HG03159 (cell line): ENCODE measurements at regions not wholly inside any gene's neighbourhood (a gene's known extent, or its start where the extent isn't known, plus 50 kb on each side); places are given as distances from the start of the nearest gene placed in this dataset.

ENCODE experiments used
- ATAC-seq: cut with Tn5 transposase; IDR thresholded peaks from one replicate; pipeline ENCODE4 v1.9.1; 2021; ENCODE audit warnings: mild to moderate bottlenecking, moderate library complexity; ENCODE audit not compliant: unreplicated experiment

GRCh38 chr5:93184041-93184440 lies 397.0 kb downstream of the NR2F1-AS1 start:
- ATAC-seq = no peak

- no peak for ATAC-seq
These were observed 401.6 kb downstream of the NR2F1-AS1 start for GRCh38 chr5:93179466-93179865.

- no peak for ATAC-seq
These were observed 406.1 kb downstream of the NR2F1-AS1 start for GRCh38 chr5:93174930-93175329.

- ATAC-seq = no peak
These were observed 415.5 kb downstream of the NR2F1-AS1 start for GRCh38 chr5:93165559-93165958.

- ATAC-seq = no peak
These were observed 416.3 kb downstream of the NR2F1-AS1 start for GRCh38 chr5:93164690-93165089.

DNA sequence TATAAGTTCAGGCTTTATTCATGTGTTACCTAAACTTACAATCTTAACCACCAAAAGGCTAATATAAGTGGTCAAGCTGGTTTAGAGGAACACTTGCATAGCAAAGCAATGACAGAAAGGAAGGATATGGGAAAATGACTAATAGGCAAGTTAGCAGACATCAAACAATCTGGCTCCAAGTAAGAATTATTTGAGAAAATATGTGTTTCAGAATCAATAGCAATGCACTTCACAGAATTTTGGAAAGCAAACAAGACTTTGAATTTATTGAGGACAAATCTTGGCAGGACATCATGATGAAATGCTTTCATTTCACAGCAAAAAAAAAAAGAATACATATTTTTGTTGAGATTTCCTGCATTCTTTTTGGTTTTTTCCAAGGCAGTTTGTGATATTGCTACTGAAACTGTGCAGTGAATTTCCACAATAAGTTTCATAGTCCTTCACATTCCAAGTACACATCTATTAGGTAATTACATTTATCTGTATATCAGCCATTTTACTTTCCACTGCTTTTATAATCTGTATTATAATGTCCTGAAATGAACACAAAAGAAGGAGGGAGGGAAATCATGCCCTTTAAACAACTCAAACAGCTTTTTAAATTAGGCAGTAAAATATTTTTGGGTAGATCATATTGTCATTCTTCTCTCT lies 417.9 kb downstream of the NR2F1-AS1 start:
- no peak for ATAC-seq

DNA sequence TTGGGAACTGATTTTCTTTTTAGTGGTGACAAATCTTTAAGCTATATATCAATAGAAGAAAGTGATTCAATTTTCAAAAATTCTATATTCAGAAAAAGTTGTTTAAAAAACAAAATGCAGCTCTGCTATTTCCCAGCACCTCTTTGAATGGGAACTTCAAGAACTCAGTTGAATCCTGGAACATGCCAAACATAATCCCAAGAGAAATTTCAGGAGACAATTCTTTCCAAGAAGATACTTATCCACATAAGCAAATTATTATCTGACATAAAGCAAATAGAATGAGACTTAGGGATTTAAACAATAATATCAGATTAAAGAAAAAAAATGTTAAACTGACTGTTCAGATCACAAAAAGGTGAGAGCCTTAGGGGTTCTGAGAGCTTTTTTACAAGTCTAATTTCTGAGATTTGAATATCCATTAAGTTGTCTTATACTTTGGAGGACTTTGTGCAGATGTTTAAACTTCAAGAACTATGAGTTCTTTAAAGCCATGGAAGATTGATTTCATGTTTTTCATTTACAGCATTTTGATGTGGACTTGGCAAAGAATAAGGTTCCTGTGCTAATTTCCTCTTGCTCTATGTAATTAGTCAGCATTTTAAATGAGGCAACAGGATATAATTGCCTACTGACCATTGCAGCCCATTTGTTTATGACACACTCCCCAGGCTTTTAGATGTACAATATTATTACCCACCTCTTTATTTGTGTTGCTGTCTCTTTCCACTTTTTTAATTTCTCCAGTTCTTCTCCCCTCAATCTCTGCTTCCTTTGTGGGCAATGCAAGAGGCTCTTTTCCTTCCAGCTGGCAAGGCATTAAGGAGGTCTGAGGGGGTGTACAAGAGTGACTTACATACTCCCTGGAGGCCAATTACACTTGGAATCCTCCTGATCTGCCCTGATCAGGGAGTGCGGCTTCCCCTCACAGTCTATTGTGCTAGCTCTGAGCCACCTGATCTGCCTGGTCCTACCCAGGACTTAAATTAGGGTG lies 419.1 kb downstream of the NR2F1-AS1 start:
- no peak for ATAC-seq

GRCh38 chr5:93158841-93159240 lies 422.2 kb downstream of the NR2F1-AS1 start:
- no peak for ATAC-seq

DNA sequence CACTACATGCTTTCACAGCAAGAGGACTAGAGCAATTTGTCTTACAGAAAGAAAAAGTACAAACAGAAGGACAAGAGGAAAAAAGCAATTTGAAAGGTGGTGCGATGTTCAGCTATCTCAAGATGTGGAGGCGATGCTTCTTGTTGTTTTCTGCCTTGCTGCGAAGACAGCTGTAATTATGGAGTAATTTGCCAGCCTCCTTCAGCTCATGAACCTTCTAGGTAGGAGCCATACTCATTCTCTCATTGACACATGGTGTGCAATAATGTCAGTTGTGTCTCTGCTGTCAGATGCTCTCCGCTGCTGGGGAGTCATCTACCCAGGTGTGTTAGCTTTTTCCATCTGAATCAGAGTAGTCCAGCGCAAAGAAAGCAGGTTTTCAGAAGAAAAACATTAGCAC lies 424.5 kb downstream of the NR2F1-AS1 start:
- no peak for ATAC-seq

GRCh38 chr5:93154535-93154934 lies 426.5 kb downstream of the NR2F1-AS1 start:
- ATAC-seq = no peak

DNA sequence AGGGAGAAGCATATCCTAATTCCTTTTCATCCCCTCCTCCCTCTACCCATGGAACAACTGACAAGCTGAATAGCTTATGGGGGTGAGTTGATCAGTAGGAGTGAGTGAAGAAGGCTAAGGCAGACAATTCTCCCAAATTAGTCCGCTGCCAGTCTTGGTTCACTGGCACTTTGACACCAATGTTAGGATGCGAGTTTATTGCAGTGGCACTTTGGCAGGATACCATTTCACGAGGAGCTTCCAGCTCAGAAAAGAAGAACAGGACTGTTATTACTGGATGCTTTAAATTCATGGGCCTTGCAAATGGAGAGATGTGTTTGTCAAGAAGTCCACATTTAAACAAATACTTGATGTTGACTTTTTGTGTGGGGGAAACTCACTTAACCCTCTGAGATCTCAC lies 427.6 kb downstream of the NR2F1-AS1 start:
- ATAC-seq = no peak

DNA sequence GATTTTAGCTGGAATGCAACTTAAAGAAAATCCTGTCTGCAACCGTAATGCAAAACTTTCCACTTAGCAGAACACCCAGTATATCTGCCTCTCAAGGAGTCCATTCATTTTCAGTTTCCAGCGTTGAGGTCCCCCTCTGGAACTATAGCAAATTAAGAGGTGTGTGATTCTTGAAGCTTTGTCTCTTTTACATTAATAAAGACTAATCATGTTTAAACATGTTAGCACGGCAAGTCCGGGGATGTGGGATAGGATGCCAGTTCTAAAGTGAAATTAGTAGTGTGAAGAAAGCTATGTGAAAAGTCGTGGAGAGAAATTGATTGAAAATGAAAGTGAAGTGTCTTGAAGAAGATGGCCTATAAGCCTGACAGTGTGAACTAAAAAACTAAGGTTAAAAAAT lies 429.1 kb downstream of the NR2F1-AS1 start:
- ATAC-seq = no peak

GRCh38 chr5:93151121-93151520 lies 429.9 kb downstream of the NR2F1-AS1 start:
- no peak for ATAC-seq

- no peak for ATAC-seq
These were observed 430.6 kb downstream of the NR2F1-AS1 start for GRCh38 chr5:93150311-93151012.

DNA sequence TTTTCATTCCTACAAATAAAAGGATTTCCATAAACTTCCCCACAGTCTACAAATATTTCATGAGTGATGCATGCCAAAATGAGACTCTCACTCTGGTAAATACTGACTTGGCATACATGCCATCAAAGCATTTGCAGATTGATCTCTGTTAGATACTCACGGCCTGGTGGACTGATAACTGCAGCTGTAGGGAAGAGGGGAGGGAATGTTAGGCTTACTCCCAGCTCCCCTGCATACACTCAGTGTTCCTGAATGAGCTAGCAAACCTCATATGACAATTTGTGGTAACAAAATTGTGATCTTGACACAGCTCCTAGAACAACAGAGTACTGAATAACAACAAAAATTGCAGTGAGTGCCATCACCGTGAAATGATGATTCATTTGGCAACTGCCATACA lies 435.3 kb downstream of the NR2F1-AS1 start:
- ATAC-seq = no peak

GRCh38 chr5:93145019-93145418 lies 436.0 kb downstream of the NR2F1-AS1 start:
- no peak for ATAC-seq

GRCh38 chr5:93141969-93142368 lies 439.1 kb downstream of the NR2F1-AS1 start:
- no peak for ATAC-seq

DNA sequence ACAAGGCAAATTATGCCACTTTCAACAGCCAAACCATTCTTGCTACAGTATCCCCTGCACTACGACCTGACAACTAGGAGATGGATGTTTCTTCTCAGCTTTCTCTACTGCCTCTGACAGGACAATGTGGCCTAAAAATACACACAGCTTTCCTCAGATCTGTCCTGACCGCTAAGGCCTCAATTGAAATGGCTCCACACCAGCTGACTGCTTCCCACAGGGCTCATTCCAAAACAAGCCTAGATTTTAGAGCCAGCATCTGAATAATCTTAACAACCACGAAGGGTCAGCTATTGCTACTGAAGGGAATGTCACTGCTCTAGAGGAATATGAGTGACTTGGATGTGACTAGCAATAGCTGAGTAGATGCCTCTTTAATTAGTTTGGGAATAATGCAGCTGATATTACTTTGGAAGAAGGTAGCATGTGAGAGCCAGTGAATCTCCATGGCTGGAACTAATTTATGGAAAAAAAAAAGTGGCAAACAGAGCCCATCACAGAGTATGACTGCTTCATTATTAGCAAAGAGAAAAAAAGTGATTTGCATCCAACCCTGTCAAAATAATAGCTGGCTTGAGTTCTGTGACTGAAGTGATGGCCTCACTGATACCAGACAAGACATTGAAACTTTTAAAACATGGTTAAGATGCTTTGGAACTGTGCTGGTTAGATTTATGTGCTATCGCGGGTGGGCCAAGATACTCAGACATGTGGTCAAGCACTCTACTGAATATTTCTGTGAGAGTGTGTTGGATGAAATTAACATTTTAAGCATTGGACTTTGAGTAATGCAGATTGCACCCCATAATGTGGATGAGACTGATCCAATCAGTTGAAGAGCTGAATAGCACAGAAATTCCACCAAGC lies 450.2 kb downstream of the NR2F1-AS1 start:
- no peak for ATAC-seq

DNA sequence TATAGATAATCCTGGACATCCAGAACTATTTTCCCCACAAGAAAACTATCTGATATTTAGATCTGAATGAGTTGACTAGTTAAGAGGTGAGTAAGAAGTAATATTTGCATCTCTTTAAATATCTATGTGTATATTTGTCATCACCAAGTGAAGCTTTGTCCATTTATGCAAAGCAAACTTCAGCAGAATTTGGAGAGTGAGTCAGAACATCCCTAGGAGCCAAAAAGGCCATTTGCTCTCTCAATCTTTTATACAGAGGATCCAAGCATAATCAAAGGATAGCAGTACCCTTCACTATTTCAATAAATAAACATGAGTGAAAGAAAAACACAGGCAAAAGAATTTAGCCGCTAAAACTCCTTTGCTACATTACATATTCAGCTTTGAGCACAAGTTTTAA lies 454.4 kb downstream of the NR2F1-AS1 start:
- no peak for ATAC-seq

DNA sequence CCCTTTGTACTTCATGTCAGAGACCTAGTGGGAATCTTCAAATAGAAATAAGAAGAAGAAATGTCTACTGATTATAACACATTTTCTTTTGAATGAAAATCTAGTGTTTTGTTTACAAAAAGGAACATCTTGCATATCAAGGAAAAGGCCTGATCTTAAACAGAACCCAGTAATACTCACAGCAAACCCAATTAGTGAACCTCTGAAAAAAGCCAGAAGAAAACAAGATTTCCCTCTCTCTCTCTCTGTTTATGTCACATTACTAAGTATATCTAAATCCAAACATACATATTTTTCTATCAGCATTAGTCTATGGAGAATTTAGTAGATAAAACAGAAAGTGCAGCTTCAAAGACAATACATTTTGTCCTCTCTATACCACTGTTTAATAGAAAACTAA lies 457.9 kb downstream of the NR2F1-AS1 start:
- ATAC-seq = no peak

DNA sequence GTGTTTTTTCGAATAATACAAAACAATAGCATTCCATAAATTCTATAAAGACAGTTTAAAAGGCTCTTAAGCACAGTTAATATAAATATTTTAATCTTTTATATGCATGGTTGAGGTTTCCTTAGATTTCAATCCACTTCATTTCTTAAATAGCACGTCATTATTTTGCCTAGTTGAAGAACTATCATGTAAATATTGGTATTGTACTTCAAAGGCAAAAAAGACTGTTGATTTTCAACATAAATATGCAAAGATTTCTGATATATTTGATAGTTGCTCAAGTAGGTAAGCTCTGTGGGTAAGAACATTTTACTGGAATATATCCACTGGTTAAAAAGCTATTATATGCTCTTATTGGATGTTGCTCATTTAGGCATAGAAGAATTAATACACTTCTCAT lies 458.6 kb downstream of the NR2F1-AS1 start:
- no peak for ATAC-seq
